H1 (cell line): ENCODE measurements at regions not wholly inside any gene's neighbourhood (a gene's known extent, or its start where the extent isn't known, plus 50 kb on each side); places are given as distances from the start of the nearest gene placed in this dataset.

Experiments used
- CTCF ChIP-seq, 3 experiments: IDR thresholded peaks; 1 replicate in 2 of 3; 2 replicates in 1 of 3; pipeline versions ENCODE4 v1.5.1 to v1.6.1; 2011; ENCODE audit warnings: low read length in 3 of 3, mild to moderate bottlenecking in 3 of 3, inconsistent platforms in 2 of 3, low read depth in 1 of 3, moderate library complexity in 1 of 3; ENCODE audit not compliant: insufficient read depth in 1 of 3; ENCODE audit errors: control extremely low read depth in 1 of 3
- JUN ChIP-seq: IDR thresholded peaks from 2 replicates; pipeline ENCODE4 v1.6.1; 2011; ENCODE audit warnings: low read depth, mild to moderate bottlenecking, improper control_type of control experiment, low read length
- JUND ChIP-seq: IDR thresholded peaks from 2 replicates; pipeline ENCODE4 v1.6.1; 2011; ENCODE audit warnings: mild to moderate bottlenecking, improper control_type of control experiment, low read length
- RFX5 ChIP-seq: IDR thresholded peaks from 2 replicates; pipeline ENCODE4 v1.6.1; 2011; ENCODE audit warnings: low read depth, low read length, improper control_type of control experiment, borderline replicate concordance

GRCh38 chr11:127381247-127381646 lies 380.7 kb upstream of the KIRREL3 start (continued):
- TF ChIP-seq JUND (no peak), JUN (no peak), CTCF (IDR thresholded peaks at IDR 0.05; ENCODE audit: control extremely low read depth in 1 of 3, insufficient read depth in 1 of 3, low read depth in 1 of 3, low read length in 3 of 3) (no peak), RFX5 (no peak)
- TF ChIP-seq, all 59 proteins: peak for 0
